Lower leg skin (tissue), 4 donors: ENCODE measurements at regions not wholly inside any gene's neighbourhood (a gene's known extent, or its start where the extent isn't known, plus 50 kb on each side); places are given as distances from the start of the nearest gene placed in this dataset.

Experiments
- DNase-seq, 2 donors: peaks; one replicate each; pipeline ENCODE4 v3.0.0-alpha.2; 2019; ENCODE audit warnings: low spot score in 2 of 2
- H3K4me3 ChIP-seq: fragments of 200-600 bp; sonication (generic); 2 replicates; pipeline ENCODE4 v1.5.1; 2017; ENCODE audit warnings: mild to moderate bottlenecking, low read depth; ENCODE audit not compliant: poor library complexity, severe bottlenecking
- POLR2A ChIP-seq, 2 donors: fragments of 450-650 bp; IDR thresholded peaks; one replicate each; pipeline ENCODE4 v1.6.1; 2016 to 2017; ENCODE audit warnings: antibody characterized with exemption in 2 of 2, mild to moderate bottlenecking in 1 of 2, moderate library complexity in 1 of 2
- WGBS, 2 donors: methylation state at CpG; one replicate each; pipeline ENCODE4 v1.1.5; 2018; 5-methylcytosine and 5-hydroxymethylcytosine counted together
- intact Hi-C: fragments of 100-400 bp; cut with DNase I; formaldehyde crosslinking; loops from one replicate; pipeline ENCODE4 v1.15.0; 2023; ENCODE audit warnings: low total_unique reads
- TF ChIP-seq, protein P1 (sequence below), 3 donors: fragments of 450-650 bp; IDR thresholded peaks; one replicate each; pipeline ENCODE4 v1.5.1; 2016; ENCODE audit warnings: antibody characterized with exemption in 3 of 3, mild to moderate bottlenecking in 3 of 3, moderate library complexity in 2 of 3

DNA sequence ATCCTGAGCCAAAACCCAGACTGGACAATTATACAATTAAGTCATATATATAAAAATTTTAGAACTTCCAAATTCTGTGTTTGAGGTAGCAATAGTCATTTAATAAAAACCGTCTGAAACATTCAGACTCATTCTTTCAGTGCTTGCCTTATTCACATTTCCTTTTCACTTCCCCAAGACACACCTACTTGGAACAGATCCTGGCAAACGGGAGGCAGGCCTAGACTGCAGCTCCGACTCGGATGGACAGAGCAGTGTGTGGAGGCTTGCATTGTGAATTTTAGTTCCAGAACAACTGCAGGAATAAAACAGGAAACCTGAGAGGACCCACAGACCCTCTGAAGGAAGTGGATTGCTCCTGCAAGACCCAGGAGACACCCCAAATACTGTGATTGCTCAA lies 341.4 kb downstream of the CNTN3 start:
- 24 to 25% methylated on average over 4 of the region's 4 CpGs for WGBS, 2 donors
- H3K4me3 ChIP-seq: no peak overlapping the region
- no peak for TF ChIP-seq POLR2A (IDR thresholded peaks at IDR 0.05)
- TF ChIP-seq, protein P1, sequence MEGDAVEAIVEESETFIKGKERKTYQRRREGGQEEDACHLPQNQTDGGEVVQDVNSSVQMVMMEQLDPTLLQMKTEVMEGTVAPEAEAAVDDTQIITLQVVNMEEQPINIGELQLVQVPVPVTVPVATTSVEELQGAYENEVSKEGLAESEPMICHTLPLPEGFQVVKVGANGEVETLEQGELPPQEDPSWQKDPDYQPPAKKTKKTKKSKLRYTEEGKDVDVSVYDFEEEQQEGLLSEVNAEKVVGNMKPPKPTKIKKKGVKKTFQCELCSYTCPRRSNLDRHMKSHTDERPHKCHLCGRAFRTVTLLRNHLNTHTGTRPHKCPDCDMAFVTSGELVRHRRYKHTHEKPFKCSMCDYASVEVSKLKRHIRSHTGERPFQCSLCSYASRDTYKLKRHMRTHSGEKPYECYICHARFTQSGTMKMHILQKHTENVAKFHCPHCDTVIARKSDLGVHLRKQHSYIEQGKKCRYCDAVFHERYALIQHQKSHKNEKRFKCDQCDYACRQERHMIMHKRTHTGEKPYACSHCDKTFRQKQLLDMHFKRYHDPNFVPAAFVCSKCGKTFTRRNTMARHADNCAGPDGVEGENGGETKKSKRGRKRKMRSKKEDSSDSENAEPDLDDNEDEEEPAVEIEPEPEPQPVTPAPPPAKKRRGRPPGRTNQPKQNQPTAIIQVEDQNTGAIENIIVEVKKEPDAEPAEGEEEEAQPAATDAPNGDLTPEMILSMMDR (IDR thresholded peaks at IDR 0.05): no peak
- intact Hi-C loops: no loop called here
- DNase-seq: no peak

DNA sequence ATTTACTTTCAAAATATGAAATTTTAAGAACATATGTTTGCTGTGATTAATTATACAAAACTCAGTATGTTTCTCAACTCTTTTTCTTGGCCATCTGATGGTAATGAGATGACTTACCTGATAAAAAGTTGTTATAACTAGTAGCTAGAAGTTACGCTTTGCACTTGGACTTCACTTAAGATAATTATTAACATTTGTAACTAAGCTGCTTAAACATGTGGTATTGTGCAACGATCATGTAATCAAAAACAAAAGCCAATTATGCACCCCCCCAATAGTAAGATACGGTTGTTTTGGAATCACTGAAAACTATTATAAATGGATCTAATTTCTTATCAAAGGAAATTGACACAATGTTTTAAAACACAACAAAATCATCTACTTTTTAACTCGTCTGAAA lies 342.9 kb downstream of the CNTN3 start:
- DNase-seq: no peak
- WGBS, 2 donors: 60 to 63% methylated on average over 4 of the region's 4 CpGs
- intact Hi-C loops: no loop called here
- TF ChIP-seq, protein P1 (IDR thresholded peaks at IDR 0.05): no peak
- no peak for TF ChIP-seq POLR2A (IDR thresholded peaks at IDR 0.05)
- no peak overlapping the region for H3K4me3 ChIP-seq

DNA sequence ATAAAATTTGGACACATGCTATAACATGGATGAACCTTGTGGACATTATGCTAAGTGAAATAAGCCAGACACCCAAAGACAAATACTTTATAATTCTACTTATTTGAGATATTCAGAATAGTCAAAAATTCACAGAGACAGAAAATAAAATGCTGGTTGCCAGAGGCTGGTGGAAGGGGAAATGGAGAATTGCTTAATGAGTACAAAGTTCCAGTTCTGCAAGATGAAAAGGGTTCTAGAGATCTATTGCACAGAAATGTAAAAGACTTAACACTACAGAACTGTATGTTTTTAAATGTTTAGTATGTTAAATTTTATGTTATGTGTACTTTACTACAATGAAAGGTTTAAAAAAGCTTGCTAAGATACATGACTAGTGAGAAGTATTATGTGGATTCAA lies 344.8 kb downstream of the CNTN3 start:
- no peak overlapping the region for H3K4me3 ChIP-seq
- intact Hi-C loops: no loop called here
- no peak for DNase-seq
- TF ChIP-seq, protein P1 (IDR thresholded peaks at IDR 0.05): no peak
- no peak for TF ChIP-seq POLR2A (IDR thresholded peaks at IDR 0.05)

DNA sequence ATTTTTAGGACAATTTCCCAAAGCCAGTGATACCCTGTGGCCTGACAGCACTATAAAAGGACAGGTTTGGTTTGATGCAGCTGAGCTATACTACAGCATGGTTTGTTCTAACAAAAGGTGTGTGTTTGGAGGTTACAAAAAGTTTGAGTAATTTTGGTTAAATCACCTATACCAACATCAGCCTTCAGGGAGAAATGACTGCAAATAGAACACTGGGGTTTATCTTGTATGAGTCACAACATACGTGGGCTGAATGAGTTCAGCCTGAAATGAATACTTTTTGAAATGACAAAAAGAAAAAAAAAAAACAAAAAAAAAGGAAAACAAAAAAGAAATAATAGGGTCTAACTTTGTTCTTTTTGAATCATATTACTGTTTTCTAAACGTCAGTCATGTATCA lies 345.7 kb downstream of the CNTN3 start:
- WGBS, 2 donors: 69 to 70% methylated on average over 2 of the region's 2 CpGs
- TF ChIP-seq, protein P1 (IDR thresholded peaks at IDR 0.05): no peak
- TF ChIP-seq POLR2A (IDR thresholded peaks at IDR 0.05): no peak
- H3K4me3 ChIP-seq: no peak overlapping the region
- no peak for DNase-seq
- intact Hi-C loops: no loop called here

DNA sequence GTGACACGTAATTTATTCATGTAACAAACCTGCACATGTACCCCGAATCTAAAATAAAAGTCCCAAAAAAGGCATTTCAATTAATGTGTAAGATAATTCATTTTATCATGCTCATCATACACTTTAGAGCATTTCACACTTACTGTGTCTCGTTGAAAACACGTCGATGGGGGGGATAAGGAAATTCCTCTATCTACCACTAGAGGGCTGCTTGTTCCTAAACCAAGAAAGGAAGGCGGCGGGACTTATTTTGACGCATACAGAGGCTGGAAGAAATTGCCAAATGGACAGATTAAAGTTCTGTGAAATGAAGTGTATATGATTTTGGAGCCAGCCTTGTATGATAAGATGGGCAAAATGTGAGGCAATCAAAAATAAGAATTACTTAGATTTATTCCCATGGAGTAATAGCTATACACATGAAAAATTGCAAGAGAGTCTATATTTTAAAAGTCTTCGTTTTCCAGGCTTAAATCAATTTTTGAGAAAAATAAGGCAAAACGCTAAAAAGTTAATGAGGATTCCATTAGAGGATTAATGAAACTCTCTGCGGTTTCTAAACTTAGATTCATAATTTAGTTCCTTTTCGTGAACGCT lies 346.8 kb downstream of the CNTN3 start:
- no peak for DNase-seq
- WGBS, 2 donors: 46 to 49% methylated on average over 13 of the region's 13 CpGs
- H3K4me3 ChIP-seq: no peak overlapping the region
- no peak for TF ChIP-seq POLR2A (IDR thresholded peaks at IDR 0.05)
- TF ChIP-seq, protein P1 (IDR thresholded peaks at IDR 0.05): no peak
- intact Hi-C loops: no loop called here

DNA sequence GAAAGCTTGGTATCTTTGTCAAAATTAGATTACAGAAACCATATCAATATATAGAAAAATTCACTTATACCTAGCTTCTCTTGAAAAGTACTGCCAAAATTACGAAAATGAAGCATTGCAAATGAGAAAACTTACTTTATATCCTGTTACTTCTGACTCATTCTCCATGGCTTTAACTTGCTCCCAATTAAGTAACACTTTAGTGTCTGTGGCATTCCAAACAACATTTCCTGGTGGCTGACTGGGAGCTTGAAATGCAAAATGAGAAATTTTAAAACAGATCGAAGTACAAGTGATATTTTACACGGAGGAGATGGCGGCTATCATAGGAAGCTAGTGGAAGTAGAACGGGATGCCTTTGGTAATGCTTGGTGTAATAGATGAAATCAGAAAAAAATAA lies 347.3 kb downstream of the CNTN3 start:
- TF ChIP-seq, protein P1 (IDR thresholded peaks at IDR 0.05): no peak
- TF ChIP-seq POLR2A (IDR thresholded peaks at IDR 0.05): no peak
- intact Hi-C loops: no loop called here
- no peak overlapping the region for H3K4me3 ChIP-seq
- WGBS, 2 donors: 74 to 78% methylated on average over 5 of the region's 5 CpGs
- DNase-seq: no peak
